Heart right ventricle (tissue), 16 donors: ENCODE measurements at regions not wholly inside any gene's neighbourhood (a gene's known extent, or its start where the extent isn't known, plus 50 kb on each side); places are given as distances from the start of the nearest gene placed in this dataset.
"Not testable (repeated sequence)": the region's sequence is repeated elsewhere in the genome, so short reads cannot be mapped to it uniquely, and the experiment has no call there.

Experiments used
- ATAC-seq, 8 donors: fragments of 200-7000 bp; cut with Tn5 transposase; one replicate each; pipeline ENCODE4 v1.9.1; 2020; ENCODE audit warnings: mild to moderate bottlenecking in 8 of 8, moderate library complexity in 8 of 8, moderate number of reproducible peaks in 1 of 8
- DNase-seq, 2 donors: peaks; one replicate each; pipeline ENCODE4 v3.0.0-alpha.2; 2020
- H3K27ac ChIP-seq, 10 donors: fragments of 200-600 bp; sonication (generic) in 2 of 10; one replicate each; pipeline versions ENCODE4 v1.5.0 to v1.8.0; 2020 to 2022; ENCODE audit warnings: mild to moderate bottlenecking in 3 of 10
- H3K27me3 ChIP-seq, 7 donors: fragments of 200-600 bp; one replicate each; pipeline ENCODE4 v1.8.0; 2021 to 2022; ENCODE audit warnings: mild to moderate bottlenecking in 2 of 7
- H3K36me3 ChIP-seq, 9 donors: fragments of 200-600 bp; sonication (generic) in 1 of 9; one replicate each; pipeline versions ENCODE4 v1.5.0 to v1.8.0; 2020 to 2022; ENCODE audit warnings: mild to moderate bottlenecking in 2 of 9
- H3K4me1 ChIP-seq, 9 donors: fragments of 200-600 bp; sonication (generic) in 1 of 9; one replicate each; pipeline versions ENCODE4 v1.5.0 to v1.8.0; 2020 to 2022; ENCODE audit warnings: mild to moderate bottlenecking in 4 of 9
- H3K4me3 ChIP-seq, 10 donors: fragments of 200-600 bp; sonication (generic) in 2 of 10; one replicate each; pipeline versions ENCODE4 v1.5.0 to v1.8.0; 2020 to 2022; ENCODE audit warnings: mild to moderate bottlenecking in 7 of 10, moderate library complexity in 2 of 10
- H3K9me3 ChIP-seq, 11 donors: fragments of 200-600 bp in 10 of 11; sonication (generic) in 2 of 11; one replicate each; pipeline versions ENCODE4 v1.5.0 to v1.8.0; 2013 to 2022; ENCODE audit warnings: mild to moderate bottlenecking in 2 of 11, control low read depth in 1 of 11, moderate library complexity in 1 of 11
- CTCF ChIP-seq, 9 donors: fragments of 200-600 bp; sonication (generic) in 2 of 9; IDR thresholded peaks; one replicate each; pipeline versions ENCODE4 v1.5.0 to v1.8.0; 2021 to 2022; ENCODE audit warnings: antibody characterized with exemption in 9 of 9, mild to moderate bottlenecking in 5 of 9, moderate library complexity in 1 of 9
- WGBS, 2 donors: extraction: QIAGEN DNeasy Blood & Tissue Kit; methylation state at CpG; one replicate each; pipeline ENCODE4 v1.1.7; 2013; ENCODE audit warnings: inconsistent platforms in 1 of 2; 5-methylcytosine and 5-hydroxymethylcytosine counted together
- intact Hi-C, 10 donors: fragments of 100-400 bp; cut with DNase I; formaldehyde crosslinking; loops; one replicate each; pipeline versions ENCODE4 v1.11.1 to v1.14.2; 2022
- donor health status: Arrhythmogenic right ventricular cardiomyopathy.
- donor health status: ischemic (EF 13 %, LVEDD 7.1; RV severe dilation, severe dysfunction).
- donor health status: healthy with polysubstance abuse.
- donor health status: DM: no; HTN: yes; CAD: no.
- donor health status: DM: no; HTN: no; CAD: no.
- donor health status: ischemic (EF 25% LVEDD 6.9; RV normal size, moderate dysfunction).
- donor health status: ischemic (EF 25% LVEDD 5.7; RV mildly dilated, moderate dysfunction).
- donor health status: healthy.
- donor health status: DM: yes; HTN: yes; CAD: no.
- donor health status: Ischemic cardiomyopathy.
- donor health status: ischemic (EF 35%, LVEDD 5.7; RV mildly dilated, moderate dysfunction).
- donor health status: nonischemic (EF 11% LVEDD 7.7; RV severe dilation, severe dysfunction).
- donor health status: DM: yes; HTN: yes; CAD: no.
- donor health status: PGD.
- donor health status: ischemic (EF 29% LVEDD 5.4; RV normal size, mild dysfunction).
- donor health status: nonischemic (EF 23%, LVEDD 6.1; RV moderate dilation, normal function).

- Histone ChIP-seq H3K27me3 (no peaks in the 10 kb centered on the region), H3K4me1 (no peaks in the 10 kb centered on the region), H3K27ac (no peak overlapping the region), H3K9me3 (no peaks in the 10 kb centered on the region), H3K4me3 (no peak overlapping the region), H3K36me3 (peaks cover 0 to 83% (median 0%) of the 10 kb centered on the region in 9 donors)
- no peak for TF ChIP-seq CTCF (IDR thresholded peaks at IDR 0.05)
- DNase-seq, result no peak
- 80 to 83% methylated on average over 4 of the region's 4 CpGs for WGBS, 2 donors
- ATAC-seq, result no peak
- intact Hi-C loops, result no loop called here
Measured at GRCh38 chrY:7359520-7359919, 448.0 kb upstream of the AMELY start.

- Histone ChIP-seq H3K36me3 (peaks cover 0 to 78% (median 0%) of the 10 kb centered on the region in 9 donors), H3K27me3 (no peaks in the 10 kb centered on the region), H3K27ac (no peak overlapping the region), H3K4me3 (no peak overlapping the region), H3K9me3 (no peaks in the 10 kb centered on the region), H3K4me1 (no peaks in the 10 kb centered on the region)
- TF ChIP-seq CTCF (IDR thresholded peaks at IDR 0.05), result no peak
- WGBS, 2 donors, result 7 to 33% methylated on average over 1 of the region's 1 CpG
- ATAC-seq (no peak), DNase-seq (no peak)
- intact Hi-C loops, result no loop called here
Measured at GRCh38 chrY:7358103-7358752, 446.7 kb upstream of the AMELY start.

GRCh38 chrY:7355891-7356290, 444.3 kb upstream of the AMELY start:
- H3K4me3 ChIP-seq, H3K9me3 ChIP-seq, DNase-seq, intact Hi-C loops, H3K4me1 ChIP-seq, H3K27me3 ChIP-seq, ATAC-seq, H3K27ac ChIP-seq: not testable (repeated sequence)
- peaks cover 0 to 88% (median 0%) of the 10 kb centered on the region in 9 donors for H3K36me3 ChIP-seq
- WGBS, 2 donors, result 84 to 85% methylated on average over 6 of the region's 6 CpGs

GRCh38 chrY:7344661-7345060, 433.1 kb upstream of the AMELY start:
- peaks cover 0 to 36% (median 0%) of the 10 kb centered on the region in 9 donors for H3K36me3 ChIP-seq
- peak; percentile 23 to 37 for DNase-seq
- peak in 6 of 9 donors; percentile 37 to 71 (median 59) for TF ChIP-seq CTCF (IDR thresholded peaks at IDR 0.05)
- H3K9me3 ChIP-seq, result no peaks in the 10 kb centered on the region
- H3K27ac ChIP-seq, result peak overlapping the region in 5 of 10 donors; percentile 25 to 81 (median 60)
- H3K4me1 ChIP-seq, result peaks cover 0 to 25% (median 0%) of the 10 kb centered on the region in 9 donors
- H3K27me3 ChIP-seq, result no peaks in the 10 kb centered on the region
- 9 to 14% methylated on average over 7 of the region's 7 CpGs for WGBS, 2 donors
- intact Hi-C loops, result loop anchor here in 3 of 10 donors (5.0 to 10.0 kb wide), 2 partner anchors 72 to 530 kb away; no protein-coding TSS in a partner anchor
- H3K4me3 ChIP-seq, result no peak overlapping the region
- peak in 2 of 8 donors; percentile 53 to 60 for ATAC-seq

- Histone ChIP-seq H3K27ac (peak overlapping the region in 6 of 10 donors; percentile 25 to 81 (median 59)), H3K9me3 (no peaks in the 10 kb centered on the region), H3K4me1 (peaks cover 0 to 38% (median 0%) of the 10 kb centered on the region in 9 donors), H3K36me3 (peaks cover 0 to 28% (median 0%) of the 10 kb centered on the region in 9 donors), H3K27me3 (no peaks in the 10 kb centered on the region), H3K4me3 (no peak overlapping the region)
- no peak for TF ChIP-seq CTCF (IDR thresholded peaks at IDR 0.05)
- DNase-seq (peak in 1 of 2 donors; percentile 8), ATAC-seq (peak in 5 of 8 donors; percentile 65 to 83 (median 74))
- WGBS, 2 donors, result 30 to 49% methylated on average over 4 of the region's 4 CpGs
- intact Hi-C loops, result loop anchor here in 4 of 10 donors (2.0 to 10.0 kb wide), 3 partner anchors 70 to 532 kb away; no protein-coding TSS in a partner anchor
Measured at GRCh38 chrY:7343261-7343660, 431.7 kb upstream of the AMELY start.

- H3K9me3 ChIP-seq, H3K4me3 ChIP-seq, H3K27me3 ChIP-seq: not testable (repeated sequence)
- intact Hi-C loops, result loop anchor here in 4 of 10 donors (2.0 to 10.0 kb wide), 3 partner anchors 70 to 532 kb away; no protein-coding TSS in a partner anchor
- WGBS, 2 donors, result 47 to 53% methylated on average over 13 to 15 of the region's 16 CpGs
- Histone ChIP-seq H3K36me3 (peaks cover 0 to 28% (median 0%) of the 10 kb centered on the region in 9 donors), H3K27ac (peak overlapping the region in 6 of 10 donors; percentile 34 to 81 (median 68)), H3K4me1 (peaks cover 0 to 43% (median 0%) of the 10 kb centered on the region in 9 donors)
- ATAC-seq, result peak in 5 of 8 donors; percentile 55 to 83 (median 77)
- peak in 1 of 2 donors; percentile 15 for DNase-seq
Measured at GRCh38 chrY:7342732-7343131, 431.2 kb upstream of the AMELY start.
